Prostate gland (tissue), 2 donors: ENCODE measurements at regions not wholly inside any gene's neighbourhood (a gene's known extent, or its start where the extent isn't known, plus 50 kb on each side); places are given as distances from the start of the nearest gene placed in this dataset.

Experiments used
- DNase-seq: peaks from one replicate; pipeline ENCODE4 v3.0.0-alpha.2; 2019; ENCODE audit warnings: low spot score
- H3K27ac ChIP-seq, 2 donors: fragments of 200-600 bp; sonication (generic); 2 replicates each; pipeline ENCODE4 v1.5.1; 2017 to 2019
- H3K27me3 ChIP-seq: fragments of 200-600 bp; sonication (generic); replicated peaks from 2 replicates; pipeline ENCODE4 v1.5.1; 2019; ENCODE audit not compliant: insufficient read depth
- H3K36me3 ChIP-seq, 2 donors: fragments of 200-600 bp; sonication (generic); 1 replicate in 1 of 2; 2 replicates in 1 of 2; pipeline versions ENCODE4 v1.5.1 to v1.8.1; 2017 to 2019
- H3K4me1 ChIP-seq: fragments of 200-600 bp; sonication (generic); replicated peaks from 2 replicates; pipeline ENCODE4 v1.5.1; 2019
- H3K4me3 ChIP-seq, 2 donors: fragments of 200-600 bp; sonication (generic); 2 replicates each; pipeline ENCODE4 v1.5.1; 2017 to 2019
- H3K9me3 ChIP-seq: fragments of 200-600 bp; sonication (generic); 2 replicates; pipeline ENCODE4 v1.5.1; 2017
- CTCF ChIP-seq, 4 experiments: fragments of 200-600 bp in 2 of 4; fragments of 450-650 bp in 2 of 4; sonication (generic) in 2 of 4; IDR thresholded peaks; 1 replicate in 3 of 4; 2 replicates in 1 of 4; pipeline ENCODE4 v1.5.1; 2016 to 2019; ENCODE audit warnings: antibody characterized with exemption in 4 of 4, mild to moderate bottlenecking in 2 of 4, moderate library complexity in 2 of 4
- POLR2A ChIP-seq: fragments of 450-650 bp; IDR thresholded peaks from one replicate; pipeline ENCODE4 v1.6.1; 2016; ENCODE audit warnings: antibody characterized with exemption, mild to moderate bottlenecking
- POLR2AphosphoS5 ChIP-seq: sonication (generic); formaldehyde crosslinking; IDR thresholded peaks from one replicate; pipeline ENCODE4 v1.6.1; 2017; ENCODE audit warnings: antibody characterized with exemption
- WGBS: methylation state at CpG from one replicate; pipeline ENCODE4 v1.1.5; 2018; 5-methylcytosine and 5-hydroxymethylcytosine counted together
- intact Hi-C: fragments of 100-400 bp; cut with DNase I; formaldehyde crosslinking; loops from one replicate; pipeline ENCODE4 v1.14.2; 2022

- Histone ChIP-seq H3K27me3 (no peaks in the 10 kb centered on the region), H3K27ac (no peak overlapping the region), H3K4me1 (no peaks in the 10 kb centered on the region), H3K4me3 (no peak overlapping the region), H3K9me3 (no peaks in the 10 kb centered on the region), H3K36me3 (no peaks in the 10 kb centered on the region)
- DNase-seq = no peak
- TF ChIP-seq POLR2AphosphoS5 = no peak
- TF ChIP-seq POLR2A = no peak
- no peak for TF ChIP-seq CTCF (IDR thresholded peaks at IDR 0.05)
- intact Hi-C loops = no loop called here
- 85% methylated on average over 3 of the region's 3 CpGs for WGBS
Measured at GRCh38 chr16:77588389-77588788, 133.9 kb upstream of the NUDT7 start.

GRCh38 chr16:77589071-77589765, 133.1 kb upstream of the NUDT7 start:
- TF ChIP-seq POLR2A (no peak), CTCF (IDR thresholded peaks at IDR 0.05) (no peak), POLR2AphosphoS5 (no peak)
- Histone ChIP-seq H3K9me3 (no peaks in the 10 kb centered on the region), H3K27ac (no peak overlapping the region), H3K27me3 (no peaks in the 10 kb centered on the region), H3K4me3 (no peak overlapping the region), H3K4me1 (no peaks in the 10 kb centered on the region), H3K36me3 (no peaks in the 10 kb centered on the region)
- intact Hi-C loops = no loop called here
- 87% methylated on average over 10 of the region's 10 CpGs for WGBS
- DNase-seq = no peak

GRCh38 chr16:77590707-77591106, 131.6 kb upstream of the NUDT7 start:
- DNase-seq = no peak
- intact Hi-C loops = no loop called here
- no peaks in the 10 kb centered on the region for H3K36me3 ChIP-seq
- 81% methylated on average over 9 of the region's 9 CpGs for WGBS
- no peaks in the 10 kb centered on the region for H3K27me3 ChIP-seq
- no peaks in the 10 kb centered on the region for H3K9me3 ChIP-seq
- H3K4me3 ChIP-seq = no peak overlapping the region
- TF ChIP-seq POLR2A = no peak
- TF ChIP-seq CTCF (IDR thresholded peaks at IDR 0.05) = no peak
- no peak for TF ChIP-seq POLR2AphosphoS5
- no peak overlapping the region for H3K27ac ChIP-seq
- no peaks in the 10 kb centered on the region for H3K4me1 ChIP-seq

GRCh38 chr16:77591347-77591746, 131.0 kb upstream of the NUDT7 start:
- Histone ChIP-seq H3K9me3 (no peaks in the 10 kb centered on the region), H3K27ac (no peak overlapping the region), H3K4me3 (no peak overlapping the region), H3K36me3 (no peaks in the 10 kb centered on the region), H3K27me3 (no peaks in the 10 kb centered on the region), H3K4me1 (no peaks in the 10 kb centered on the region)
- no peak for TF ChIP-seq POLR2A
- no peak for TF ChIP-seq CTCF (IDR thresholded peaks at IDR 0.05)
- TF ChIP-seq POLR2AphosphoS5 = no peak
- intact Hi-C loops = no loop called here
- DNase-seq = no peak
- WGBS = 81% methylated on average over 6 of the region's 6 CpGs

- TF ChIP-seq CTCF (IDR thresholded peaks at IDR 0.05) = no peak
- no peak for TF ChIP-seq POLR2A
- no peak for TF ChIP-seq POLR2AphosphoS5
- Histone ChIP-seq H3K4me3 (no peak overlapping the region), H3K4me1 (no peaks in the 10 kb centered on the region), H3K9me3 (no peaks in the 10 kb centered on the region), H3K27me3 (no peaks in the 10 kb centered on the region), H3K36me3 (no peaks in the 10 kb centered on the region), H3K27ac (no peak overlapping the region)
- 84% methylated on average over 2 of the region's 2 CpGs for WGBS
- intact Hi-C loops = no loop called here
- no peak for DNase-seq
Measured at GRCh38 chr16:77592021-77592420, 130.3 kb upstream of the NUDT7 start.
